T-cell (primary cell): ENCODE measurements at regions not wholly inside any gene's neighbourhood (a gene's known extent, or its start where the extent isn't known, plus 50 kb on each side); places are given as distances from the start of the nearest gene placed in this dataset.
"Not testable (repeated sequence)": the region's sequence is repeated elsewhere in the genome, so short reads cannot be mapped to it uniquely, and the experiment has no call there.

Source experiments
- ATAC-seq, 4 experiments: fragments of 200-7000 bp in 3 of 4; fragments of 150-1000 bp in 1 of 4; cut with Tn5 transposase; replicated peaks in 1 of 4; 1 replicate in 3 of 4; 2 replicates in 1 of 4; pipeline ENCODE4 v1.10.0; 2021; ENCODE audit warnings: moderate library complexity in 3 of 4, mild to moderate bottlenecking in 2 of 4, moderate number of reproducible peaks in 1 of 4
- CTCF ChIA-PET, 2 donors: fragments of 300-600 bp; sonication (Branson Sonifier 250); formaldehyde crosslinking; loops; one replicate each; lab custom pipeline; 2022; ENCODE audit warnings: antibody characterized with exemption in 2 of 2; lab: Charles Lee
- POLR2A ChIA-PET, 2 donors: fragments of 300-600 bp; sonication (Branson Sonifier 250); formaldehyde crosslinking; loops; one replicate each; lab custom pipeline; 2022; ENCODE audit warnings: antibody characterized with exemption in 2 of 2; lab: Charles Lee
- DNase-seq, 35 experiments: peaks; one replicate each; pipeline versions ENCODE4 v3.0.0 to v3.0.0-alpha.2; 2013 to 2023
- H3K27ac ChIP-seq: one replicate; pipeline ENCODE4 v1.5.1; 2013; ENCODE audit warnings: low read length
- H3K27me3 ChIP-seq, 2 experiments: replicated peaks in 1 of 2; 1 replicate in 1 of 2; 2 replicates in 1 of 2; pipeline versions ENCODE4 v1.6.1 to v1.7.0; 2013; ENCODE audit warnings: low read length in 1 of 2, mixed read lengths in 1 of 2; ENCODE audit not compliant: control insufficient read depth in 2 of 2, insufficient read depth in 2 of 2; ENCODE audit errors: extremely low read depth in 1 of 2
- H3K36me3 ChIP-seq, 2 donors: 1 replicate in 1 of 2; 2 replicates in 1 of 2; pipeline versions ENCODE4 v1.6.1 to v1.7.0; 2013; ENCODE audit warnings: low read length in 1 of 2; ENCODE audit not compliant: control insufficient read depth in 2 of 2, insufficient read depth in 1 of 2; ENCODE audit errors: extremely low read depth in 1 of 2
- H3K4me1 ChIP-seq, 2 experiments: 1 replicate in 1 of 2; 2 replicates in 1 of 2; pipeline versions ENCODE4 v1.6.1 to v1.7.0; 2013; ENCODE audit warnings: low read length in 2 of 2, mixed read lengths in 1 of 2; ENCODE audit not compliant: insufficient read depth in 2 of 2, control insufficient read depth in 1 of 2; ENCODE audit errors: extremely low read depth in 1 of 2
- H3K4me3 ChIP-seq, 2 donors: 1 replicate in 1 of 2; 2 replicates in 1 of 2; pipeline versions ENCODE4 v1.5.1 to v1.7.0; 2013; ENCODE audit warnings: mild to moderate bottlenecking in 2 of 2, low read length in 1 of 2, moderate library complexity in 1 of 2; ENCODE audit not compliant: control insufficient read depth in 1 of 2; ENCODE audit errors: extremely low read depth in 1 of 2
- H3K9me3 ChIP-seq: 2 replicates; pipeline ENCODE4 v1.7.0; 2013
- H3K27ac Mint-ChIP-seq, 2 donors: one replicate each; pipeline ENCODE4 v1.8.0; 2020 to 2021; ENCODE audit warnings: mild to moderate bottlenecking in 2 of 2, mixed read lengths in 2 of 2
- H3K27me3 Mint-ChIP-seq, 2 donors: one replicate each; pipeline ENCODE4 v1.8.0; 2021 to 2022; ENCODE audit warnings: mixed read lengths in 2 of 2
- H3K36me3 Mint-ChIP-seq: one replicate; pipeline ENCODE4 v1.8.0; 2021; ENCODE audit warnings: mixed read lengths
- H3K4me1 Mint-ChIP-seq, 3 donors: one replicate each; pipeline ENCODE4 v1.8.0; 2020 to 2022; ENCODE audit warnings: mixed read lengths in 3 of 3, mild to moderate bottlenecking in 1 of 3
- H3K4me3 Mint-ChIP-seq, 3 donors: one replicate each; pipeline ENCODE4 v1.8.0; 2020 to 2022; ENCODE audit warnings: mild to moderate bottlenecking in 3 of 3, mixed read lengths in 3 of 3, moderate library complexity in 3 of 3
- H3K9me3 Mint-ChIP-seq, 3 donors: one replicate each; pipeline ENCODE4 v1.8.0; 2020 to 2022; ENCODE audit warnings: mixed read lengths in 3 of 3
- WGBS: methylation state at CpG from one replicate; pipeline ENCODE4 v1.1.5; 2013; ENCODE audit warnings: missing lambda C conversion rate; ENCODE audit not compliant: insufficient coverage; 5-methylcytosine and 5-hydroxymethylcytosine counted together

DNA sequence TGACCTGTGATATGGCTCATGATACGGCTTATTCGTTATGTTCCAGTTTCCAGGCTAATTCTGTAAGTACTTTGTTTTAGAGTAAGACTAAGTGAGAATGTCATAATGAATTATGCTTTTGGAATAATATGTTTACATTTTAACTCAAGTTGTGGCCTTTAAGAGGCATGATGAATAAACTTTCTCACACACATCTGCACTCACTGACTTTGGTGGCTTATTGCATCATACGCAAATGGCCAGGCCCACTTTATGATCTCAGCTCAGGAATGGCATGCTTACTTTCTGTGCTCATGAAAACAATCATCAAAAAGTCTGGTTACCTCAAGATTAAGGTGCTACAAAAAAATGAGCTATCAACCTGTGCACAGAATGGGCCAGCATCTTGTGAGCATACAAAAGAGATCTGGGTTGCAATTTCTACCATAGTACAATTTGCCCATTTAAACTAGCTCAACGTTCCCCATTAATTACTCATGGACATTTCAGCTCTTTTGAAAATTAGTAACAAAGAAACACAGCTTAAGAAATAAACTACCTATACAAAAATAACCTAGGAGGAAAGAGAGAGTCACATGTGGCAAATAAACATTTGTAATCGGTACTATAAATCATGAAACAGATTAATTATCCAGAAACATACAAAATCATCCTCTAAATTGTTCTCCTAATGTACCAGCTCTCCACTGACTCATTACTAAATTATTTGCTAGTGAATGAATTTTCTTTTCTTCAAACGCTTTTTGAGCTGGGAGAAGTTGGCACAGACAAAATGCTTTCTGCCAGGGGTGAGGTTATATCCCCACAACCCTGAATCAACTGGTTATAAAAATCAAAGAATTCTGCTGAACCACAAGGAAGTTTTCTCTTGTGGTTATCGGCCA is 439.0 kb upstream of the ADAMTS9 start:
- H3K4me1 Mint-ChIP-seq, result no peaks in the 10 kb centered on the region
- ChIA-PET CTCF (no interaction called here), POLR2A (no interaction called here)
- ATAC-seq, result no peak
- Histone ChIP-seq H3K9me3 (no peaks in the 10 kb centered on the region), H3K36me3 (no peaks in the 10 kb centered on the region), H3K27me3 (no peaks in the 10 kb centered on the region), H3K4me1 (no peaks in the 10 kb centered on the region), H3K27ac (no peak overlapping the region), H3K4me3 (no peak overlapping the region)
- 100% methylated on average over 1 of the region's 7 CpGs for WGBS
- no peaks in the 10 kb centered on the region for H3K27me3 Mint-ChIP-seq
- H3K36me3 Mint-ChIP-seq, result no peaks in the 10 kb centered on the region
- DNase-seq, result no peak
- H3K27ac Mint-ChIP-seq, result no peak overlapping the region
- peaks cover 10 to 16% (median 13%) of the 10 kb centered on the region in 3 donors for H3K9me3 Mint-ChIP-seq
- H3K4me3 Mint-ChIP-seq, result no peak overlapping the region

DNA sequence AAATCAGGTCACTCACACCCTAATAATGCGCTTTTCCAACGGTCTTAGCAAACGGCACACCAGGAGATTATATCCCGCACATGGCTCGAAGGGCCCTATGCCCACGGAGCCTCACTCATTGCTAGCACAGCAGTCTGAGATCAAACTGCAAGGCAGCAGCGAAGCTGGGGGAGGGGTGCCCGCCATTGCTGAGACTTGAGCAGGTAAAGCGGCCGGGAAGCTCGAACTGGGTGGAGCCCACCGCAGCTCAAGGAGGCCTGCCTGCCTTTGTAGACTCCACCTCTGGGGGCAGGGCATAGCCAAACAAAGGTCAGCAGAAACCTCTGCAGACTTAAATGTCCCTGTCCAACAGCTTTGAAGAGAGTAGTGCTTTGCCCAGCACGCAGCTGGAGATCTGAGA is 432.4 kb upstream of the ADAMTS9 start:
- CTCF ChIA-PET, H3K9me3 ChIP-seq, H3K4me3 Mint-ChIP-seq, ATAC-seq, H3K4me1 Mint-ChIP-seq, H3K36me3 ChIP-seq, H3K27me3 Mint-ChIP-seq, DNase-seq, H3K36me3 Mint-ChIP-seq, H3K4me3 ChIP-seq, H3K27me3 ChIP-seq, POLR2A ChIA-PET, H3K4me1 ChIP-seq, H3K27ac ChIP-seq, H3K27ac Mint-ChIP-seq: not testable (repeated sequence)
- WGBS, result 94% methylated on average over 12 of the region's 13 CpGs
- peaks cover 0 to 28% (median 16%) of the 10 kb centered on the region in 3 donors for H3K9me3 Mint-ChIP-seq

- Mint-ChIP-seq H3K4me3 (no peak overlapping the region), H3K9me3 (peaks cover 3 to 28% (median 18%) of the 10 kb centered on the region in 3 donors), H3K27me3 (peaks cover 0 to 3% of the 10 kb centered on the region in 2 donors), H3K27ac (no peak overlapping the region), H3K36me3 (no peaks in the 10 kb centered on the region), H3K4me1 (no peaks in the 10 kb centered on the region)
- Histone ChIP-seq H3K4me1 (no peaks in the 10 kb centered on the region), H3K4me3 (no peak overlapping the region), H3K9me3 (no peaks in the 10 kb centered on the region), H3K27me3 (no peaks in the 10 kb centered on the region), H3K27ac (no peak overlapping the region), H3K36me3 (no peaks in the 10 kb centered on the region)
- 83% methylated on average over 2 of the region's 5 CpGs for WGBS
- DNase-seq, result no peak
- ATAC-seq, result no peak
- POLR2A ChIA-PET, result no interaction called here
- CTCF ChIA-PET, result no interaction called here
Measured at GRCh38 chr3:65118912-65119499, 431.2 kb upstream of the ADAMTS9 start.

DNA sequence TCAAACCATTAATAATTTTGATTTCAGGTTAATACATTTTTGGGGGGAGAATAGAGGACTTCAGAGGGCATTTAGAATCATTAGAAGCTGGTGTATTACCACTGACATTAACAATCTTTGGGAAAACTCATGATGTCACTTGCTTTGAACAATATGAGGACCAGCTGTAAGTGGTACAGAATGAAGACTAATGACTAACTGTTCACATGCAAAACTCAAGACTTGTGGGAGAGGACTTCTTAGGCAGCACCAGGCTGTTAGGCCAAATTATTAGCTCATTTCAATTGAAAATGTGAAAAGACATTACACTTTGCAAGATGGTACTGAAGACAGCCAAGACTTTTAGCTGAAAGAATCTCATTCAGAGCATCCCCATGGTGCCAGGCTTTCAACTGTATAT is 426.2 kb upstream of the ADAMTS9 start:
- Histone ChIP-seq H3K27me3 (no peaks in the 10 kb centered on the region), H3K36me3 (no peaks in the 10 kb centered on the region), H3K9me3 (no peaks in the 10 kb centered on the region), H3K4me1 (no peaks in the 10 kb centered on the region), H3K27ac (no peak overlapping the region), H3K4me3 (no peak overlapping the region)
- ATAC-seq (no peak), DNase-seq (no peak)
- Mint-ChIP-seq H3K9me3 (peaks cover 9 to 26% (median 13%) of the 10 kb centered on the region in 3 donors), H3K27me3 (peaks cover 0 to under 1% of the 10 kb centered on the region in 2 donors), H3K4me1 (no peaks in the 10 kb centered on the region), H3K4me3 (no peak overlapping the region), H3K27ac (no peak overlapping the region), H3K36me3 (no peaks in the 10 kb centered on the region)
- ChIA-PET CTCF (no interaction called here), POLR2A (no interaction called here)

- no peaks in the 10 kb centered on the region for H3K4me1 Mint-ChIP-seq
- Histone ChIP-seq H3K9me3 (no peaks in the 10 kb centered on the region), H3K27me3 (no peaks in the 10 kb centered on the region), H3K36me3 (no peaks in the 10 kb centered on the region), H3K27ac (no peak overlapping the region), H3K4me3 (no peak overlapping the region), H3K4me1 (no peaks in the 10 kb centered on the region)
- POLR2A ChIA-PET, result no interaction called here
- no peak for ATAC-seq
- no peaks in the 10 kb centered on the region for H3K36me3 Mint-ChIP-seq
- peaks cover 3 to 19% (median 13%) of the 10 kb centered on the region in 3 donors for H3K9me3 Mint-ChIP-seq
- no peak for DNase-seq
- no peaks in the 10 kb centered on the region for H3K27me3 Mint-ChIP-seq
- no peak overlapping the region for H3K27ac Mint-ChIP-seq
- 59% methylated on average over 6 of the region's 6 CpGs for WGBS
- no peak overlapping the region for H3K4me3 Mint-ChIP-seq
- CTCF ChIA-PET, result no interaction called here
Measured at GRCh38 chr3:65112751-65113300, 425.0 kb upstream of the ADAMTS9 start.

DNA sequence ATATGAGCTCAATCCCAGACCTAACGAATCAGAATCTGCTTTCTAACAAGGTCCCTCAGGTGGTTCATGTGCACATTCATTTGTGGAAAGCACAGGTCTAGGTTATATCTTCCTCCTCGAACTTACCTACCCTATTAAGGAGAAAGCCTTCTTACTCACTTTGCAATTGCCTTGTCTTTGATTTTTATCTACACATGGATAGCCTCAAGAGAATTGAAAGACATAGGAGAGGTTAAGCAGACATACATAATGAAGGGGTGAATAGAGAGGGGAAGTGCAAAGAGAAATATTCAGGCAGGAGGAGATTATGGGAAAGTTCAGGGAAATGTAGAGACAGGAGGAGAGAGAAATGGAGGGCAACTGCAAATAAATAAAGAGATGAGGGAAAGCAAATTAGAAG is 422.9 kb upstream of the ADAMTS9 start:
- no peaks in the 10 kb centered on the region for H3K27me3 ChIP-seq
- H3K36me3 Mint-ChIP-seq, result no peaks in the 10 kb centered on the region
- CTCF ChIA-PET, result no interaction called here
- ATAC-seq (no peak), DNase-seq (no peak)
- no peaks in the 10 kb centered on the region for H3K4me1 Mint-ChIP-seq
- no peak overlapping the region for H3K27ac Mint-ChIP-seq
- peaks cover 3 to 19% (median 13%) of the 10 kb centered on the region in 3 donors for H3K9me3 Mint-ChIP-seq
- WGBS, result no CpG with 5 or more reads among the region's 2 CpGs
- H3K9me3 ChIP-seq, result no peaks in the 10 kb centered on the region
- no peak overlapping the region for H3K4me3 Mint-ChIP-seq
- H3K36me3 ChIP-seq, result no peaks in the 10 kb centered on the region
- POLR2A ChIA-PET, result no interaction called here
- H3K27ac ChIP-seq, result no peak overlapping the region
- no peak overlapping the region for H3K4me3 ChIP-seq
- no peaks in the 10 kb centered on the region for H3K27me3 Mint-ChIP-seq
- no peaks in the 10 kb centered on the region for H3K4me1 ChIP-seq
